ENCODE measurements at regions not wholly inside any gene's neighbourhood (a gene's known extent, or its start where the extent isn't known, plus 50 kb on each side); places are given as distances from the start of the nearest gene placed in this dataset.

GRCh38 chr18:55868909-55869308, 280.9 kb upstream of the TCF4 start:
- Mint-ChIP-seq H3K27ac (no peak overlapping the region), H3K9me3 (ENCODE audit: low read depth) (no peaks in the 10 kb centered on the region), H3K4me3 (ENCODE audit: low read depth) (no peak overlapping the region), H3K36me3 (ENCODE audit: insufficient read depth) (no peaks in the 10 kb centered on the region), H3K4me1 (ENCODE audit: low read depth) (no peaks in the 10 kb centered on the region), H3K27me3 (no peaks in the 10 kb centered on the region)
- DNase-seq (ENCODE audit: low spot score, unreplicated experiment), result no peak
- no peak for TF ChIP-seq CTCF (IDR thresholded peaks at IDR 0.05; ENCODE audit: unreplicated experiment)

GRCh38 chr18:55866886-55867285, 278.9 kb upstream of the TCF4 start:
- H3K4me1 Mint-ChIP-seq (ENCODE audit: low read depth), result no peaks in the 10 kb centered on the region
- no peak for TF ChIP-seq CTCF (IDR thresholded peaks at IDR 0.05; ENCODE audit: unreplicated experiment)
- no peaks in the 10 kb centered on the region for H3K27me3 Mint-ChIP-seq
- no peaks in the 10 kb centered on the region for H3K9me3 Mint-ChIP-seq (ENCODE audit: low read depth)
- DNase-seq (ENCODE audit: low spot score, unreplicated experiment), result no peak
- H3K27ac Mint-ChIP-seq, result no peak overlapping the region
- no peak overlapping the region for H3K4me3 Mint-ChIP-seq (ENCODE audit: low read depth)
- no peaks in the 10 kb centered on the region for H3K36me3 Mint-ChIP-seq (ENCODE audit: insufficient read depth)

- Mint-ChIP-seq H3K27me3 (no peaks in the 10 kb centered on the region), H3K27ac (no peak overlapping the region), H3K4me1 (ENCODE audit: low read depth) (no peaks in the 10 kb centered on the region), H3K4me3 (ENCODE audit: low read depth) (no peak overlapping the region), H3K36me3 (ENCODE audit: insufficient read depth) (no peaks in the 10 kb centered on the region), H3K9me3 (ENCODE audit: low read depth) (no peaks in the 10 kb centered on the region)
- DNase-seq (ENCODE audit: low spot score, unreplicated experiment), result no peak
- TF ChIP-seq CTCF (IDR thresholded peaks at IDR 0.05; ENCODE audit: unreplicated experiment), result no peak
These were observed 278.0 kb upstream of the TCF4 start for GRCh38 chr18:55866006-55866405.

GRCh38 chr18:55864281-55864680, 276.3 kb upstream of the TCF4 start:
- TF ChIP-seq CTCF (IDR thresholded peaks at IDR 0.05; ENCODE audit: unreplicated experiment), result no peak
- no peak for DNase-seq (ENCODE audit: low spot score, unreplicated experiment)
- H3K27me3 Mint-ChIP-seq, result peaks cover 4% of the 10 kb centered on the region
- no peaks in the 10 kb centered on the region for H3K9me3 Mint-ChIP-seq (ENCODE audit: low read depth)
- H3K4me3 Mint-ChIP-seq (ENCODE audit: low read depth), result no peak overlapping the region
- H3K27ac Mint-ChIP-seq, result no peak overlapping the region
- no peaks in the 10 kb centered on the region for H3K36me3 Mint-ChIP-seq (ENCODE audit: insufficient read depth)
- no peaks in the 10 kb centered on the region for H3K4me1 Mint-ChIP-seq (ENCODE audit: low read depth)

GRCh38 chr18:55863876-55864275, 275.9 kb upstream of the TCF4 start:
- Mint-ChIP-seq H3K27me3 (peaks cover 7% of the 10 kb centered on the region), H3K4me1 (ENCODE audit: low read depth) (no peaks in the 10 kb centered on the region), H3K36me3 (ENCODE audit: insufficient read depth) (no peaks in the 10 kb centered on the region), H3K4me3 (ENCODE audit: low read depth) (no peak overlapping the region), H3K27ac (no peak overlapping the region), H3K9me3 (ENCODE audit: low read depth) (no peaks in the 10 kb centered on the region)
- no peak for DNase-seq (ENCODE audit: low spot score, unreplicated experiment)
- no peak for TF ChIP-seq CTCF (IDR thresholded peaks at IDR 0.05; ENCODE audit: unreplicated experiment)

Measured in progenitor cell of endocrine pancreas (in vitro differentiated cells).